ENCODE measurements at regions not wholly inside any gene's neighbourhood (a gene's known extent, or its start where the extent isn't known, plus 50 kb on each side); places are given as distances from the start of the nearest gene placed in this dataset.
"Not testable (repeated sequence)": the region's sequence is repeated elsewhere in the genome, so short reads cannot be mapped to it uniquely, and the experiment has no call there.

GRCh38 chr6:154921482-154921881, 73.6 kb upstream of the TIAM2 start:
- DNase-seq (ENCODE audit: low spot score), result no peak

DNA sequence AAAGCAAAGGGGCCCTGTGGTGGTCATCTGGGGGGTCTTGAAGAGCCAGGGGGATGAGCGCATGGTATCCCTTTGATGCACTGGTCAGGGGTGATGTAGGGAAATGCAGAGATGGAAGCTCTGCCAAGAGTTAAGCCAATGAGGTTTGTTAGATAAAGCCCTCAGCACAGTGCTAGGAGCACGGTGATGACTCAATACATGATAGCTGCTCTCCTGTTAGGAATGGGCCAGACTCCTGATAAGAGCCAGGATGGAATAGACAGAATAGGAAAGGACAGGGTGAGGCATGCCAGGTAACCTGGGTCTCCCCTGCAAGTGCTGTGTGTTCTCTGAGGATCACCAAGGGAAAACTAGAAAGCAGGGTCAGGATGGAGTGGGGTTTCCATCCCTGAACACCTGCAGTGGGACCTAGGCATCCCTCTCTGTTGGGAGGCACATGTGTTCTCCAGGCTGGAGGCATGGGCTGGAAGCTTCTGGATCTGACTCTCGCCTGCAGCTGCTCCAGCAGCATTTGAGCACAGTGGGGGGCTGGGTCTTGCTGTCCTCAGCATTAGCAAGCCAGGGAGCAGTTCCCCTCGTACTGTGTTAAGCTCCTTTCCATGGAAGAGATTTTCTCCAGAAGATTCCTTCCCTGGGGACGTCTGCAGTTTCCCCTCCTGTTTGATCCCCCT, 71.8 kb upstream of the TIAM2 start:
- DNase-seq (ENCODE audit: low spot score), result no peak

DNA sequence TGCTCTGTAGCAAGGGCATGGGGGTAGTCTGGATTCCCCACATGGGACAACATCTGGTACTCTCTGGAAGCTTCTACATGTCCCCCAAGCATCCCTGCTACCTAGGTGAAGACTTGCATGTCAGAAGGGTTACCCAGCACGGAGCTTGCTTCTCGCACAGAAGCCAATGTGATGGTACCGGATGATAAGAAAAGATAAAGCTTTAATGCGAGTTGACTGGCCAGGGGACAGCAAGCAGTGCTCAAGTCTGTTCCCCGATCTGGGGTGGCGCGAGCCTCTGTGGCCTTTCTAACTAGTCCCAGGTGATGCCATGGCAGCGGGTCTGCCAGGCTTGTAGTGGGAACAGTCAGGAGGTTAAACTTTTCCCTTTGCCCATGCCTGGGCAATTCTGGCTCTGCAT, 70.0 kb upstream of the TIAM2 start:
- no peak for DNase-seq (ENCODE audit: low spot score)

GRCh38 chr6:154926366-154926765, 68.7 kb upstream of the TIAM2 start:
- no peak for DNase-seq (ENCODE audit: low spot score)

- peak; percentile 70 for DNase-seq (ENCODE audit: low spot score)
These were observed 66.7 kb upstream of the TIAM2 start for GRCh38 chr6:154928325-154928922.

DNA sequence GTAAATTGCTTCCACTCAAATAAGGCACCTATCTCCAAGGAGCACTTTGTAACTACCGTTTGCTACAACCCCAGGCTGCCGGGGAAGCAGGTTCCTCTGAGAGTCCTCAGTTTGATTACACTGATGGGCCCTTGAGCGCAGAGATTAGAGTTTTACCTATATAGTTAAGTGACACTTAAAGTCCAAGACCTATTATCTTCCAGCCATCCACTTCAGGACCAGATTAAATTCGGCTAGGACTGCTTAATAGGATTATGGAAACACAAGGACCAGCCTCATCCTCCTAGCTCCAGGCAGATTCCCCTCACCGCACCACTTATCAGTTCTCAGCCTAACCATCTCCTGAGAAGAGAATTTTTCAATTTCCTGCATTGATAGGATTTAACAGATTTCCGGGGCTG, 64.7 kb upstream of the TIAM2 start:
- no peak for DNase-seq (ENCODE audit: low spot score)

GRCh38 chr6:154931711-154932424, 63.2 kb upstream of the TIAM2 start:
- DNase-seq (ENCODE audit: low spot score), result no peak

- DNase-seq (ENCODE audit: low spot score), result peak; percentile 46
These were observed 62.5 kb upstream of the TIAM2 start for GRCh38 chr6:154932515-154933027.

DNA sequence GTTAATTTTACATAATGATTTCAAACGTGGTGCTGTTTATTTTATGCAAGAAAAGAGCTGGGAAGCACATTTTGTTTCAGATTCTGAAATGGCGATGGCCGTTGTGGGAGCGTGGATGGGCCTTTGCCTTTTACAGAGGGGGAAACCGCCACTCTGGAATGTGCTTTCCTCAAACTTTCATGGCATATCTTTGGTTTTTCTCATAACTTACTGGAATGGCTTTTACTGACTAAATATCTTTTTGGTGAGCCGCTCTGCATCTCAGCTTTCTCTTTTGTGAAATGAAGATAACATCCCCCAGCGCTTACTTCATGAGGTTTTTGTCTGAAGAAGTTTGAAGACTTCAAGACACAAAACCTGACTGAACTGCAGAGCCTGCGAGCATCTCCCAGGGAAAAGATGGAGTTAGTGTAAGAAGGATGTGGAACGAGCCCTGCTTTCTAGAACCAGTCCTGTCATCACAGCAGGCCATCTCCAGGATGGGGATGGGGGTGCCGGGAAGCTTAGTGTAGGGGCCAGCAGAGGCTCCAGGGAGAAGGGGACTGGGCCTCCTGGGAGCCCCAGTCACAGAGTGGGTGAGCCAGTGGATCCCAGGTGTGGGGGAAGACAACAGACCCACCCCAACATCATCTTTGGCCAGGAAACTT, 61.8 kb upstream of the TIAM2 start:
- DNase-seq (ENCODE audit: low spot score), result no peak

DNA sequence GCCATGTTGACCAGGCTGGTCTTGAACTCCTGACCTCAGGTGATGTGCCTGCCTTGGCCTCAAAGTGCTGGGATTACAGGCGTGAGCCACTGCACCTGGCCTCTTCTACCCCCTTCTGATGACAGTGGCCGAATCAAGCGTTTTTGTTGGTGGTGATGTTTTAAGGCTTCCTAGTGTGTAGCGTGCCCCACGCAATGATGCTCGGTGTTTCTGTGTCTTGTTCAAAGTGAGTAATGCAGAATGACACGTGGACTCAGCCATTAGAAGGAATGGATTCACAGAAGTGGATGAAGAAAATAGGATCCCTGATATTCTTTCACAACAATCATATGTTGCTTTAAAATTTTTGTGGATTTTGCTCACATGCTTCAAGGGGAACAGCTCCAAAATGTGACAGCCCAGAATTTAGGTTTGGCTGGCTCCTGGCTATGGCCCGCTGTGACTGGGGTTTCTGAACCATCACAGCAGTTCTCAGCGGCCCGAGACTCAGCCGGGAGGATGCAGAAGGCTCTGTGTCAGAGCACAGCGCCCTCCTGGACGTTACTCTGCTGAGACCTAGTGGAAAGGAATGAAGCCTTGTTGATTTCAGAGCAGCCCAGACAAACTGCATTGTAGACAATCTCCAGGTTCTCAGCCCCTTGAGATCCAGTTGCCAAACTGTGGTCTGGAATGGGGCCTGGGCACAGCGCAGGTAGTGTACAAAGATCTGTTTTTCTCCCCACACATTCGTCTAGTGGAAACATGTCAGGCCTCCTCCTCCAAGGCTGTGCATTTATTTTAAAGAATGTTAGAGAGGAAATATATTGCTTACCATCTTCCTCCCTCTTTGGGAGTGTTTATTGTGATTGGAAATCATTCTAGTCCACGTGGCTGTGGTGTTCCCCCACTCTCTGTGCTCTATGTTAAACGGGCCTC, 57.6 kb upstream of the TIAM2 start:
- DNase-seq (ENCODE audit: low spot score), result peak; percentile 27

DNA sequence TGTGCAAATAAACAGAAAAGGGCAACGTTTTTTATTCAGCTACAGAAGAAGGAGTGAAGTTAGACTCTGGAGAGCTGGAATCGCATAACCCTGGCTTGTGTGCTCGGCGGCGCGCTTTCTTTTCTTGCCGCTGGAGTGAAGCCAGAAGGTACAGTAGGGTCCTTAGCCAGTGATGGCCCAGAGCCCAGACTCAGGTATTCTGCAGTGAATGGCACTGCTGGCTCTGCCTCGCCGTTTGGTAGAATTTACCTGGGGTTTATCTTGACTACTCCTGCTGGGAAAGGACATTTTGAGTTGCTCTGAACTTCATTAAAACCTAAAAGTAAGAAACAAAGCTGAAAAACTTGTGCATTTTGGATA, 56.9 kb upstream of the TIAM2 start:
- no peak for DNase-seq (ENCODE audit: low spot score)

DNA sequence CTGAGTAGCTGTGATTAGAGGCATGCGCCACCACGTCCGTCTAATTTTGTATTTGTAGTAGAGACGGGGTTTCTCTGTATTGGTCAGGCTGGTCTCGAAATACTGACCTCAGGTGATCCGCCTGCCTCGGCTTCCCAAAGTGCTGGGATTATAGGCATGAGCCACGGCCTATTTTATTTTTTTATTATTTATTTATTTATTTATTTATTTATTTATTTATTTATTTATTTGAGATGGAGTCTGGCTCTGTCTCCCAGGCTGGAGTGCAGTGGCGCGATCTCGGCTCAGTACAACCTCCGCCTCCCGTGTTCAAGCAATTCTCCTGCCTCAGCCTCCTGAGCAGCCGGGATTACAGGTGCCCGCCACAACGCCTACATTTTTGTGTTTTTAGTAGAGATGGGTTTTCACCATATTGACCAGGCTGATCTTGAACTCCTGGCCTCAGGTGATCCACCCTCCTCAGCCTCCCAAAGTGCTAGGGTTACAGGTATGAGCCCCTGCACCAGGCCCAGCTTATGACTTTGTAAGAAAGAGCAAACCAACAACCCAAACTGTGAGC, 56.3 kb upstream of the TIAM2 start:
- DNase-seq (ENCODE audit: low spot score), result not testable (repeated sequence)

DNA sequence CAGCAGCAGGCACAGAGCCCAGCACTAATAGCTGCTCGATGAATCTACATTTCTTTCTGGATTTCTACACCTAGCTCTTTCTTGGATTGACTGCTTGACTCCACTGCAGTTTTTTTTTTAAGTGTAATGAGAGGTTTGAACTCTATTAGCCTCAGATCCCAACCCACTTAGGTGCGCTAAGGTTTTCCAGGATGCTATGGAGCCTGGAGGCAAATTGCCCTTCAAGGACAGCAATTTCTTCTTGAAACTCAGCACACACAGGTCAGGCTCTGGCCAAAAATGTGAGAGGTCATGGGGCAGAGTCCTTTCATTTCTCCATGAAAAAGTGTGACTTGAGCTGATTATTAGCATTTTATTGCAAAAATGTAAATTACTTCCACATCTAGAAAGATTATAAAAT, 52.3 kb upstream of the TIAM2 start:
- no peak for DNase-seq (ENCODE audit: low spot score)

DNA sequence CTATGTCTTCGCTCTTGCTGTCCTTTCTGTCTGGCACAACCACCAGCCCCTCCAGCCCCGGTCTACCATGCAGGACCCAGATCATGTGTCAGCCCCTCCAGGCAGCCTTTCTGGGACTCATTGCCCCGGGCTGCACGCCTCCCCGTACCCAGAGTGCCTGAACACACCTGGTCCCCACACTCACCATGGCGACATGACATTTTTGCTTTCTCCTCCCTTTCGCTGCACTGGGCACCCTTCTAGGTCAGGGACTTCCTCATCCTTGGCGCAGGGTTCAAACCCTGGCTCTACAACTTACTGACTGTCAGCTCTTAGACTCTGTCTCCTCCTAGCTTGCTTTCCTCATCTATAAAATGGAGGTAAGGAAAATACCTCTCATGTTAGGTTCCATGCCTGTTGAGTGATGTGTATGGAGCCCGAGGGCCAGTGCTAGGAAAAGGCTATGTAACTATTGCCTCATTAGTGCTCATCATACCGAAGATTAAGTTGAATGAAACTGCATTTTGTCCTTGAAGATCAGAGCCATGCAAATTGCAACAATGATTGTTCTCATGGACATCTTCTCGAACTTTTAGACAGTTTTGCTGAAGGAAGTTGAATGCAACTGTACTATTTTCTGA, 49.7 kb upstream of the TIAM2 start:
- no peak for DNase-seq (ENCODE audit: low spot score)
